ENCODE measurements at regions not wholly inside any gene's neighbourhood (a gene's known extent, or its start where the extent isn't known, plus 50 kb on each side); places are given as distances from the start of the nearest gene placed in this dataset.

DNA sequence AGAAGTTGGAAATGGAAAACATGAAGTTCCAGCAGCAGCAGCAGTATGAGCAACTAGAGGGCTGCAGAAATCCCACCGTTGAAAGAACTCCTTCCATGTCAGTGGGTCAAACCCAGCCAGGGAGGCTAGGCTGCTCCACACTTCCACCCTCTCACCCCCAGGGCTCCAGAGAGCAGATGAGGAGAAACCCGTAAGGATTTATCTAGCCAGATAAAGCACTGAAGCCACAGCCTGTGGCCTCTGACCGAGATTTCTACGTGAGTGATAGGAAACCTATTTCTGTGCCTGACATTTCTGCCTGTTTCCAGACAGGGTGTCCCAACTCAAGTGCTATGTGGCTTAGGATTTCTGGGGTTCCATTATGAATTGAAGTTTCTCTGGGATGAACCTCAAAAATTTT is 100.0 kb upstream of the EEA1 start:
- in situ Hi-C loops (cut with MboI; ENCODE audit: low sequenced_read_pairs): no loop called here
- H3K4ac ChIP-seq (ENCODE audit: low read depth, low read length): no peak overlapping the region
- no peak overlapping the region for H3K4me2 ChIP-seq (ENCODE audit: low read depth, low read length)
- DNase-seq (no peak), ATAC-seq (ENCODE audit: low read depth) (no peak)
- CTCF ChIA-PET: no interaction called here
- no peak overlapping the region for H2AK9ac ChIP-seq (replicated peaks; ENCODE audit: low read depth, low read length, poor library complexity)
- H3K18ac ChIP-seq (ENCODE audit: low read depth, low read length): no peak overlapping the region
- H4K20me1 ChIP-seq (ENCODE audit: insufficient read depth, low read length): no peaks in the 10 kb centered on the region
- no peak overlapping the region for H3K14ac ChIP-seq (replicated peaks; ENCODE audit: low read depth, low read length)
- intact Hi-C loops (cut with micrococcal nuclease): loop anchor here (1.0 to 10.0 kb wide), 3 partner anchors 98 to 1076 kb away; no protein-coding TSS in a partner anchor
- no peak overlapping the region for H3K9ac ChIP-seq (ENCODE audit: low read depth, low read length)
- no peak overlapping the region for H3K27ac ChIP-seq (ENCODE audit: insufficient read depth, low read length)
- no peak overlapping the region for H2BK120ac ChIP-seq (ENCODE audit: low read depth, low read length)
- no peak overlapping the region for H3K4me3 ChIP-seq (ENCODE audit: insufficient read depth, low read depth, low read length)
- no peaks in the 10 kb centered on the region for H3K79me1 ChIP-seq (ENCODE audit: low read depth in 1 of 2, low read length in 2 of 2)
- H4K8ac ChIP-seq (ENCODE audit: low read depth in 2 of 2, low read length in 2 of 2): no peak overlapping the region
- H3K4me1 ChIP-seq (ENCODE audit: control insufficient read depth, insufficient read depth, low read length): no peaks in the 10 kb centered on the region
- H3K9me1 ChIP-seq (ENCODE audit: insufficient read depth, low read length): no peaks in the 10 kb centered on the region; the same call in 1 of the 2 replicates
- no peak overlapping the region for H4K5ac ChIP-seq (ENCODE audit: low read depth, low read length)
- H3K9me3 ChIP-seq (ENCODE audit: control insufficient read depth, insufficient read depth, low read length): no peaks in the 10 kb centered on the region
- dilution Hi-C loops (cut with HindIII; ENCODE audit: low sequenced_read_pairs, unreplicated experiment): no loop called here
- no peak overlapping the region for H4K91ac ChIP-seq (ENCODE audit: insufficient read depth, low read depth, low read length)
- no peak overlapping the region for H2BK20ac ChIP-seq (ENCODE audit: low read depth, low read length)
- BruUV-seq (replicated peaks): no TSS peak
- no peaks in the 10 kb centered on the region for H3K36me3 ChIP-seq (ENCODE audit: control insufficient read depth, insufficient read depth, low read length)
- H3K56ac ChIP-seq (ENCODE audit: extremely low read depth, insufficient read depth, low read length): no peak overlapping the region
- H2BK5ac ChIP-seq (ENCODE audit: low read depth, low read length, poor library complexity, severe bottlenecking): no peak overlapping the region
- POLR2A ChIA-PET (ENCODE audit: unreplicated experiment): no interaction called here
- WGBS, 2 experiments (ENCODE audit: extremely low coverage in 2 of 2, insufficient read length in 1 of 2): no CpG with 5 or more reads among the region's 4 CpGs
- H3K23ac ChIP-seq (ENCODE audit: low read depth, low read length): no peak overlapping the region
- peaks cover 4% of the 10 kb centered on the region for H3K27me3 ChIP-seq (ENCODE audit: control insufficient read depth, insufficient read depth, low read length)
- no peak for TF ChIP-seq SMC3 (IDR thresholded peaks at IDR 0.05; ENCODE audit: low read depth, low read length)
- no peak for TF ChIP-seq MAZ (IDR thresholded peaks at IDR 0.05; ENCODE audit: borderline replicate concordance, low read depth, low read length)
- no peak for TF ChIP-seq FOS (IDR thresholded peaks at IDR 0.05; ENCODE audit: low read depth, low read length)
- TF ChIP-seq CEBPB (IDR thresholded peaks at IDR 0.05; ENCODE audit: low read depth, low read length): no peak
- peak overlapping the region; percentile 43 for H2AFZ ChIP-seq (replicated peaks; ENCODE audit: low read length, poor library complexity)
- no peak overlapping the region for H2AK5ac ChIP-seq (ENCODE audit: low read depth, low read length)
- H2BK15ac ChIP-seq (ENCODE audit: low read depth, low read length): no peak overlapping the region

Measured in IMR-90 (cell line).